Esophagus muscularis mucosa (tissue), 4 donors: ENCODE measurements at regions not wholly inside any gene's neighbourhood (a gene's known extent, or its start where the extent isn't known, plus 50 kb on each side); places are given as distances from the start of the nearest gene placed in this dataset.

Source experiments
- DNase-seq: peaks from one replicate; pipeline ENCODE4 v3.0.0-alpha.2; 2017; ENCODE audit errors: extremely low spot score
- H3K27ac ChIP-seq, 4 donors: fragments of 200-600 bp; sonication (generic); replicated peaks in 1 of 4; 1 replicate in 3 of 4; 2 replicates in 1 of 4; pipeline ENCODE4 v1.5.1; 2016 to 2019; ENCODE audit warnings: mild to moderate bottlenecking in 1 of 4
- H3K27me3 ChIP-seq, 4 donors: fragments of 200-600 bp; sonication (generic); one replicate each; pipeline versions ENCODE4 v1.5.1 to v1.6.0; 2016 to 2019
- H3K36me3 ChIP-seq, 4 donors: fragments of 200-600 bp; sonication (generic); one replicate each; pipeline ENCODE4 v1.5.1; 2016 to 2019
- H3K4me1 ChIP-seq, 4 donors: fragments of 200-600 bp; sonication (generic); one replicate each; pipeline ENCODE4 v1.5.1; 2016 to 2019
- H3K4me3 ChIP-seq, 4 donors: fragments of 200-600 bp; sonication (generic); 1 replicate in 2 of 4; 2 replicates in 2 of 4; pipeline ENCODE4 v1.5.1; 2016 to 2019; ENCODE audit warnings: mild to moderate bottlenecking in 4 of 4, moderate library complexity in 1 of 4
- H3K9me3 ChIP-seq, 4 donors: fragments of 200-600 bp; sonication (generic); 1 replicate in 3 of 4; 2 replicates in 1 of 4; pipeline ENCODE4 v1.5.1; 2016 to 2019
- EP300 ChIP-seq: sonication (generic); formaldehyde crosslinking; IDR thresholded peaks from one replicate; pipeline ENCODE4 v1.6.1; 2017; ENCODE audit warnings: antibody characterized with exemption
- POLR2A ChIP-seq: fragments of 450-650 bp; IDR thresholded peaks from one replicate; pipeline ENCODE4 v1.6.1; 2017; ENCODE audit warnings: antibody characterized with exemption, moderate library complexity, mild to moderate bottlenecking, low read depth
- POLR2AphosphoS5 ChIP-seq, 2 donors: sonication (generic); formaldehyde crosslinking; IDR thresholded peaks; one replicate each; pipeline ENCODE4 v1.6.1; 2017; ENCODE audit warnings: antibody characterized with exemption in 2 of 2
- WGBS: methylation state at CpG from one replicate; pipeline ENCODE4 v1.1.5; 2018; 5-methylcytosine and 5-hydroxymethylcytosine counted together
- intact Hi-C: fragments of 100-400 bp; cut with DNase I; formaldehyde crosslinking; loops from one replicate; pipeline ENCODE4 v1.15.1; 2023
- TF ChIP-seq, protein P1 (sequence below), 3 experiments: fragments of 200-600 bp in 2 of 3; fragments of 450-650 bp in 1 of 3; sonication (generic) in 2 of 3; IDR thresholded peaks; one replicate each; pipeline ENCODE4 v1.5.1; 2017 to 2019; ENCODE audit warnings: antibody characterized with exemption in 3 of 3, mild to moderate bottlenecking in 2 of 3, moderate library complexity in 1 of 3

DNA sequence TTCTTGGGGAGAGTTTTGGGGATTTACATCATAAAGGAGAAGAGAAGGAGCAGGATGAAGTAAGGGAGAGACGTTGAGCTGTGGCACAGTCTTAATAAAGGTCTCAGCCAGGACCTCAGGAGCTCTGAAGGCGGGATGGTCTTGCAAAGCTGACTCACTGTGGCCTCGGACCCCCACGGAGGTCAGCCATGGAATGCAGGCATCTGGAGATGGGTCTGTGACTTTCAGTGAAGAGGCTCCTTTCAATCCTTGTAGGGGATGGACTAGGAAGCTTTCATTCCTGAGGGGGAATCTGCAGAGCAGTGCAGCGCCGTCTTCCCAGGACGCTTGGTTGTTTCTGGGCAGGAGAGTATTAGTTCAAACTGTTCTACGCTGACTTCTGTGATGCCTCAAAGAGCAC, 65.7 kb upstream of the BASP1 start:
- intact Hi-C loops, result no loop called here
- WGBS, result 64% methylated on average over 8 of the region's 8 CpGs

DNA sequence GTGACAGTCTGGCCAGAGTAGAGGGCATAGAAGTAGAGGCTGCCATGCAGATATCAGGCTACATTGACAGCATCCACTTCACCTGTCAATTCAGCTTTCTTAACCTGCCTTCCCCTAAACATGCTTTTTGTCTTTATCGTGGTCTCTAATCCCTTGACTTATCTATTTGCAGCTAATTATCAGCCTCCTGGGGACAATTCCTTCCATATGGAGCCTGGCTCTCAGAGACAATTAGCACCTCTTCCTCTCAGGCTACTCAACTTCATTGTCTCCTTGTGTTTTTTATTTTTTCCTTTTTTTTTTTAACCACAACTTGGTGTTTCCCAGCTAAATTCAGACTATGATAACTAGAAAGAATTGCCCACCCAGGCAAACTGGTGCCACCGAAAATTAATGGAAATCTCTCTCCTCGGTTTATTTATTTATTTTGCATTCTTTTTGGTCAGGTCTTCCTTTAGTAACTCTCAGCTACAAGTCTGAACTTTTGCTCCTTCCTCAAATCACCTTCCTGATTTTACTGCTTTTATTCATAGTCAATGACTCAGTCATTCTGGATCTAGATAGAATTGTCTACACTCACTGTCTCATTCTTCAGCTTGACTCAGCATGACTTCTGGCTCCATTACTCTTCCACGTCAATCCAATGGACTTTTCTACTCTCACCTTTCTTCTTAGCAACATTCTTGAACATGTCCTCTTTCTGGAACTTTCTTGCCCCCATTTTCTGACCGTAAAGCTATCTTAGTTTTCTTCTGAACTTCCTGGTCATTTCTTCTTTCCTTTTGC, 63.0 kb upstream of the BASP1 start:
- TF ChIP-seq POLR2AphosphoS5 (IDR thresholded peaks at IDR 0.05) (no peak), EP300 (no peak), POLR2A (no peak)
- TF ChIP-seq, protein P1, sequence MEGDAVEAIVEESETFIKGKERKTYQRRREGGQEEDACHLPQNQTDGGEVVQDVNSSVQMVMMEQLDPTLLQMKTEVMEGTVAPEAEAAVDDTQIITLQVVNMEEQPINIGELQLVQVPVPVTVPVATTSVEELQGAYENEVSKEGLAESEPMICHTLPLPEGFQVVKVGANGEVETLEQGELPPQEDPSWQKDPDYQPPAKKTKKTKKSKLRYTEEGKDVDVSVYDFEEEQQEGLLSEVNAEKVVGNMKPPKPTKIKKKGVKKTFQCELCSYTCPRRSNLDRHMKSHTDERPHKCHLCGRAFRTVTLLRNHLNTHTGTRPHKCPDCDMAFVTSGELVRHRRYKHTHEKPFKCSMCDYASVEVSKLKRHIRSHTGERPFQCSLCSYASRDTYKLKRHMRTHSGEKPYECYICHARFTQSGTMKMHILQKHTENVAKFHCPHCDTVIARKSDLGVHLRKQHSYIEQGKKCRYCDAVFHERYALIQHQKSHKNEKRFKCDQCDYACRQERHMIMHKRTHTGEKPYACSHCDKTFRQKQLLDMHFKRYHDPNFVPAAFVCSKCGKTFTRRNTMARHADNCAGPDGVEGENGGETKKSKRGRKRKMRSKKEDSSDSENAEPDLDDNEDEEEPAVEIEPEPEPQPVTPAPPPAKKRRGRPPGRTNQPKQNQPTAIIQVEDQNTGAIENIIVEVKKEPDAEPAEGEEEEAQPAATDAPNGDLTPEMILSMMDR (IDR thresholded peaks at IDR 0.05), result no peak
- Histone ChIP-seq H3K27me3 (no peaks in the 10 kb centered on the region), H3K4me3 (no peak overlapping the region), H3K27ac (no peak overlapping the region), H3K9me3 (no peaks in the 10 kb centered on the region), H3K4me1 (no peaks in the 10 kb centered on the region), H3K36me3 (no peaks in the 10 kb centered on the region)
- intact Hi-C loops, result no loop called here
- no peak for DNase-seq
- 65% methylated on average over 5 of the region's 5 CpGs for WGBS

More for the DNA sequence above, 65.7 kb upstream of the BASP1 start:
- TF ChIP-seq POLR2A, result no peak
- no peak for TF ChIP-seq POLR2AphosphoS5 (IDR thresholded peaks at IDR 0.05)
- TF ChIP-seq, protein P1 (IDR thresholded peaks at IDR 0.05), result no peak
- no peak for TF ChIP-seq EP300
- Histone ChIP-seq H3K36me3 (no peaks in the 10 kb centered on the region), H3K4me1 (no peaks in the 10 kb centered on the region), H3K9me3 (no peaks in the 10 kb centered on the region), H3K27me3 (no peaks in the 10 kb centered on the region), H3K27ac (no peak overlapping the region), H3K4me3 (no peak overlapping the region)
- DNase-seq, result no peak

DNA sequence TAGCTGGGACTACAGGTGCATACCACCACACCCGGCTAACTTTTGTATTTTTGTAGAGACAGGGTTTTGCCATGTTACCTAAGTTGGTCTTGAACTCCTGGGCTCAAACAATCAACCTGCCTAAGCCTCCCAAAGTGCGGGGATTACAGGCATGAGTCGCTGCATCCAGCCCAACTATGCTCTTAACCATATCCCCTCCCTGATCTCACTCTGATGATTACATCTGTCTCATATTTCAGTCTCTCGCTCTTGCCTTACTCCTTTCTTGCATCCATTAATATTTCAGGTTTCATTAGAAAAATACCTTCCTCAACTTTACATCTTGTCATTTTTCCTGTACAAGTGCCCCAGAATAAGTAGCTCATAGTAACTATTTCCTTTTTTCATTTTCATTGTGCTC, 61.0 kb upstream of the BASP1 start:
- H3K4me3 ChIP-seq, result no peak overlapping the region
- no peaks in the 10 kb centered on the region for H3K36me3 ChIP-seq
- DNase-seq, result no peak
- no peaks in the 10 kb centered on the region for H3K9me3 ChIP-seq
- TF ChIP-seq POLR2A (no peak), POLR2AphosphoS5 (IDR thresholded peaks at IDR 0.05) (no peak), EP300 (no peak)
- TF ChIP-seq, protein P1 (IDR thresholded peaks at IDR 0.05), result no peak
- H3K27me3 ChIP-seq, result no peaks in the 10 kb centered on the region
- H3K4me1 ChIP-seq, result no peaks in the 10 kb centered on the region
- H3K27ac ChIP-seq, result no peak overlapping the region
- 96% methylated on average over 3 of the region's 4 CpGs for WGBS
- intact Hi-C loops, result no loop called here

DNA sequence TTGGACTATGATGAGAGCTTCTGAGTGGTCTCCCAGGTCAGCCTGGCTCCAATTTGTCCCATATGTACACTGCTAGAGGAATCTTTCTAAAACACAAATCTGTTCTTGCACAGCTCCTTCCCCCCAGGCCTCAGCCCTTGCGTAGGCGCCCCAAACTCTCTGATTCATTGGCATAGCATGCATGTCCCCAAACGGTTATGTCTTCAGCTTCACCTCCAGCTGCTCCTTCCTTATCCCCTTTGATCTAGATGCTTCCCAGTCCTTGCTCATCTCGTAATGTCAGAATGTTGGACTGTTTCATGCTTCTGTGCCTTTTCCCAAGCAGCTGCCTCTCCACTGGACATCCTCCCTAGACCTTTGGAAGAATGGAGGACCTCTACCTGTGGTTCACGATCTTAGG, 60.1 kb upstream of the BASP1 start:
- no peaks in the 10 kb centered on the region for H3K36me3 ChIP-seq
- no peak overlapping the region for H3K27ac ChIP-seq
- no peaks in the 10 kb centered on the region for H3K27me3 ChIP-seq
- no peak for DNase-seq
- H3K4me3 ChIP-seq, result no peak overlapping the region
- TF ChIP-seq, protein P1 (IDR thresholded peaks at IDR 0.05), result no peak
- TF ChIP-seq EP300 (no peak), POLR2AphosphoS5 (IDR thresholded peaks at IDR 0.05) (no peak), POLR2A (no peak)
- H3K4me1 ChIP-seq, result no peaks in the 10 kb centered on the region
- 88% methylated on average over 5 of the region's 5 CpGs for whole genome bisulfite sequencing
- intact Hi-C loops, result no loop called here
- H3K9me3 ChIP-seq, result no peaks in the 10 kb centered on the region
